ENCODE measurements at regions not wholly inside any gene's neighbourhood (a gene's known extent, or its start where the extent isn't known, plus 50 kb on each side); places are given as distances from the start of the nearest gene placed in this dataset.

- H3K27ac ChIP-seq (ENCODE audit: low read depth in 2 of 2, low read length in 2 of 2), result no peak overlapping the region
- H3K36me3 ChIP-seq (ENCODE audit: control insufficient read depth in 2 of 3, insufficient read depth in 3 of 3, low read length in 3 of 3), result no peaks in the 10 kb centered on the region
- DNase-seq (no peak), FAIRE-seq (peak; percentile 55)
- no peaks in the 10 kb centered on the region for H3K9me3 ChIP-seq (ENCODE audit: control insufficient read depth in 2 of 3, insufficient read depth in 1 of 3, low read length in 3 of 3)
- no peak overlapping the region for H3K4me3 ChIP-seq (ENCODE audit: low read length in 3 of 3)
- H3K27me3 ChIP-seq (ENCODE audit: control insufficient read depth, insufficient read depth, low read length), result no peaks in the 10 kb centered on the region
- TF ChIP-seq, protein P1, sequence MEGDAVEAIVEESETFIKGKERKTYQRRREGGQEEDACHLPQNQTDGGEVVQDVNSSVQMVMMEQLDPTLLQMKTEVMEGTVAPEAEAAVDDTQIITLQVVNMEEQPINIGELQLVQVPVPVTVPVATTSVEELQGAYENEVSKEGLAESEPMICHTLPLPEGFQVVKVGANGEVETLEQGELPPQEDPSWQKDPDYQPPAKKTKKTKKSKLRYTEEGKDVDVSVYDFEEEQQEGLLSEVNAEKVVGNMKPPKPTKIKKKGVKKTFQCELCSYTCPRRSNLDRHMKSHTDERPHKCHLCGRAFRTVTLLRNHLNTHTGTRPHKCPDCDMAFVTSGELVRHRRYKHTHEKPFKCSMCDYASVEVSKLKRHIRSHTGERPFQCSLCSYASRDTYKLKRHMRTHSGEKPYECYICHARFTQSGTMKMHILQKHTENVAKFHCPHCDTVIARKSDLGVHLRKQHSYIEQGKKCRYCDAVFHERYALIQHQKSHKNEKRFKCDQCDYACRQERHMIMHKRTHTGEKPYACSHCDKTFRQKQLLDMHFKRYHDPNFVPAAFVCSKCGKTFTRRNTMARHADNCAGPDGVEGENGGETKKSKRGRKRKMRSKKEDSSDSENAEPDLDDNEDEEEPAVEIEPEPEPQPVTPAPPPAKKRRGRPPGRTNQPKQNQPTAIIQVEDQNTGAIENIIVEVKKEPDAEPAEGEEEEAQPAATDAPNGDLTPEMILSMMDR (IDR thresholded peaks at IDR 0.05; ENCODE audit: borderline replicate concordance, extremely low read depth, insufficient read depth), result no peak
- peaks cover 0 to 4% (median 0%) of the 10 kb centered on the region in 3 donors for H3K4me1 ChIP-seq (ENCODE audit: control insufficient read depth in 2 of 3, insufficient read depth in 2 of 3, low read depth in 1 of 3, low read length in 3 of 3)
- no peak overlapping the region for H3K9ac ChIP-seq (ENCODE audit: low read length in 3 of 3)
- intact Hi-C loops (cut with DNase I), result no loop called here
Observed at GRCh38 chr6:154893917-154894316, 101.2 kb upstream of the TIAM2 start.

- no peak for FAIRE-seq
- intact Hi-C loops (cut with DNase I), result no loop called here
Observed at GRCh38 chr6:154894902-154895301, 100.2 kb upstream of the TIAM2 start.

DNA sequence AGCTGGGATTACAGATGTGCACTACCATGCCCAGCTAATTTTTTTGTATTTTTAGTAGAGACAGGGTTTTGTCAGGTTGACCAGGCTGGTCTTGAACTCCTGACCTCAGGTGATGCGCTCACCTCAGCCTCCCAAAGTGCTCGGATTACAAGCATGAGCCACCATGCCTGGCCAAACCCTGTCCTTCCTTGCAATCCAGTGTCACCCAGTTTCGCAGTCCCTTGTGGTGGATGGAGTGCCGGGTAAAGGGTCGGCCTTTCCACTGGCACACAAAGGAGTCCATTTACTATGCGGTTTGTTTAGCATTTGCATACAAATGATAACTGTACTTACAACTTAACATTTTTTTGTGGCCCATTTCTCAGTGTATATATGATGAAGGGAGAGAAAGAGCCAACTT, 99.3 kb upstream of the TIAM2 start:
- DNase-seq (no peak), FAIRE-seq (no peak)
- no peaks in the 10 kb centered on the region for H3K27me3 ChIP-seq (ENCODE audit: control insufficient read depth, insufficient read depth, low read length)
- TF ChIP-seq, protein P1 (IDR thresholded peaks at IDR 0.05; ENCODE audit: borderline replicate concordance, extremely low read depth, insufficient read depth), result no peak
- H3K9me3 ChIP-seq (ENCODE audit: control insufficient read depth in 2 of 3, insufficient read depth in 1 of 3, low read length in 3 of 3), result no peaks in the 10 kb centered on the region
- intact Hi-C loops (cut with DNase I), result no loop called here
- no peak overlapping the region for H3K9ac ChIP-seq (ENCODE audit: low read length in 3 of 3)
- H3K4me3 ChIP-seq (ENCODE audit: low read length in 3 of 3), result no peak overlapping the region
- H3K27ac ChIP-seq (ENCODE audit: low read depth in 2 of 2, low read length in 2 of 2), result no peak overlapping the region
- H3K36me3 ChIP-seq (ENCODE audit: control insufficient read depth in 2 of 3, insufficient read depth in 3 of 3, low read length in 3 of 3), result no peaks in the 10 kb centered on the region
- H3K4me1 ChIP-seq (ENCODE audit: control insufficient read depth in 2 of 3, insufficient read depth in 2 of 3, low read depth in 1 of 3, low read length in 3 of 3), result peaks cover 0 to 2% (median 0%) of the 10 kb centered on the region in 3 donors

More at GRCh38 chr6:154894902-154895301, 100.2 kb upstream of the TIAM2 start:
- TF ChIP-seq, protein P1 (IDR thresholded peaks at IDR 0.05; ENCODE audit: borderline replicate concordance, extremely low read depth, insufficient read depth), result no peak
- no peak for DNase-seq
- H3K9ac ChIP-seq (ENCODE audit: low read length in 3 of 3), result no peak overlapping the region
- H3K4me1 ChIP-seq (ENCODE audit: control insufficient read depth in 2 of 3, insufficient read depth in 2 of 3, low read depth in 1 of 3, low read length in 3 of 3), result peaks cover 0 to 4% (median 0%) of the 10 kb centered on the region in 3 donors
- no peak overlapping the region for H3K4me3 ChIP-seq (ENCODE audit: low read length in 3 of 3)
- H3K27me3 ChIP-seq (ENCODE audit: control insufficient read depth, insufficient read depth, low read length), result no peaks in the 10 kb centered on the region
- no peaks in the 10 kb centered on the region for H3K36me3 ChIP-seq (ENCODE audit: control insufficient read depth in 2 of 3, insufficient read depth in 3 of 3, low read length in 3 of 3)
- no peak overlapping the region for H3K27ac ChIP-seq (ENCODE audit: low read depth in 2 of 2, low read length in 2 of 2)
- no peaks in the 10 kb centered on the region for H3K9me3 ChIP-seq (ENCODE audit: control insufficient read depth in 2 of 3, insufficient read depth in 1 of 3, low read length in 3 of 3)

- FAIRE-seq, result no peak
- no peak overlapping the region for H3K9ac ChIP-seq (ENCODE audit: low read length in 3 of 3)
- intact Hi-C loops (cut with DNase I), result no loop called here
- no peaks in the 10 kb centered on the region for H3K36me3 ChIP-seq (ENCODE audit: control insufficient read depth in 2 of 3, insufficient read depth in 3 of 3, low read length in 3 of 3)
- no peaks in the 10 kb centered on the region for H3K4me1 ChIP-seq (ENCODE audit: control insufficient read depth in 2 of 3, insufficient read depth in 2 of 3, low read depth in 1 of 3, low read length in 3 of 3)
- no peak overlapping the region for H3K4me3 ChIP-seq (ENCODE audit: low read length in 3 of 3)
- no peak for DNase-seq
- TF ChIP-seq, protein P1 (IDR thresholded peaks at IDR 0.05; ENCODE audit: borderline replicate concordance, extremely low read depth, insufficient read depth), result no peak
- no peak overlapping the region for H3K27ac ChIP-seq (ENCODE audit: low read depth in 2 of 2, low read length in 2 of 2)
- no peaks in the 10 kb centered on the region for H3K9me3 ChIP-seq (ENCODE audit: control insufficient read depth in 2 of 3, insufficient read depth in 1 of 3, low read length in 3 of 3)
- H3K27me3 ChIP-seq (ENCODE audit: control insufficient read depth, insufficient read depth, low read length), result no peaks in the 10 kb centered on the region
Observed at GRCh38 chr6:154898821-154899220, 96.3 kb upstream of the TIAM2 start.
